Smooth muscle cell (in vitro differentiated cells): ENCODE measurements at regions not wholly inside any gene's neighbourhood (a gene's known extent, or its start where the extent isn't known, plus 50 kb on each side); places are given as distances from the start of the nearest gene placed in this dataset.

Experiments used
- DNase-seq: peaks from one replicate; lab custom pipeline; 2025; ENCODE audit not compliant: unreplicated experiment; lab: John Stamatoyannopoulos, UW
- H2AFZ ChIP-seq: fragments of 200-600 bp; sonication (generic); 2 replicates; pipeline ENCODE4 v1.6.0; 2016; ENCODE audit warnings: antibody characterized with exemption, low read depth, mild to moderate bottlenecking
- H3F3A ChIP-seq: fragments of 200-600 bp; sonication (generic); 2 replicates; pipeline ENCODE4 v1.6.0; 2017; ENCODE audit warnings: antibody characterized with exemption, low read depth
- H3K27ac ChIP-seq: fragments of 200-600 bp; sonication (generic); 2 replicates; pipeline ENCODE4 v1.5.1; 2016; ENCODE audit warnings: low read depth, mild to moderate bottlenecking
- H3K27me3 ChIP-seq: fragments of 200-600 bp; sonication (generic); 2 replicates; pipeline ENCODE4 v1.6.1; 2016; ENCODE audit warnings: low read depth, mild to moderate bottlenecking
- H3K36me3 ChIP-seq: fragments of 200-600 bp; sonication (generic); 2 replicates; pipeline ENCODE4 v1.5.1; 2016; ENCODE audit warnings: low read depth
- H3K4me1 ChIP-seq: fragments of 200-600 bp; sonication (generic); 2 replicates; pipeline ENCODE4 v1.5.1; 2016; ENCODE audit warnings: low read depth
- H3K4me2 ChIP-seq: fragments of 200-600 bp; sonication (generic); 2 replicates; pipeline ENCODE4 v1.6.0; 2016; ENCODE audit warnings: mild to moderate bottlenecking
- H3K4me3 ChIP-seq: fragments of 200-600 bp; sonication (generic); 2 replicates; pipeline ENCODE4 v1.5.1; 2016; ENCODE audit warnings: mild to moderate bottlenecking
- H3K79me2 ChIP-seq: fragments of 200-600 bp; sonication (generic); 2 replicates; pipeline ENCODE4 v1.6.0; 2016; ENCODE audit warnings: low read depth, mild to moderate bottlenecking
- H3K9ac ChIP-seq: fragments of 200-600 bp; sonication (generic); 2 replicates; pipeline ENCODE4 v1.6.0; 2016; ENCODE audit warnings: low read depth
- H3K9me3 ChIP-seq: fragments of 200-600 bp; sonication (generic); replicated peaks from 2 replicates; pipeline ENCODE4 v1.5.1; 2016; ENCODE audit warnings: low read depth
- H4K20me1 ChIP-seq: fragments of 200-600 bp; sonication (generic); 2 replicates; pipeline ENCODE4 v1.6.0; 2016; ENCODE audit warnings: low read depth
- CTCF ChIP-seq: fragments of 200-600 bp; sonication (generic); IDR thresholded peaks from 2 replicates; pipeline ENCODE4 v1.5.1; 2017; ENCODE audit warnings: borderline replicate concordance, mild to moderate bottlenecking, antibody characterized with exemption; ENCODE audit not compliant: insufficient read depth, poor library complexity, severe bottlenecking
- WGBS: methylation state at CpG from one replicate; pipeline ENCODE4 v1.1.7; 2016; ENCODE audit warnings: low lambda C conversion rate; 5-methylcytosine and 5-hydroxymethylcytosine counted together

- Histone ChIP-seq H3K4me2 (no peak overlapping the region), H3K27ac (no peak overlapping the region), H3K9ac (no peak overlapping the region), H3F3A (no peaks in the 10 kb centered on the region), H3K79me2 (no peaks in the 10 kb centered on the region), H3K9me3 (no peaks in the 10 kb centered on the region), H3K27me3 (peaks cover 25% of the 10 kb centered on the region), H2AFZ (no peak overlapping the region), H3K4me3 (no peak overlapping the region), H3K4me1 (no peaks in the 10 kb centered on the region), H4K20me1 (no peaks in the 10 kb centered on the region), H3K36me3 (no peaks in the 10 kb centered on the region)
- WGBS = 29% methylated on average over 3 of the region's 3 CpGs
- DNase-seq = no peak
- TF ChIP-seq CTCF = no peak
These were observed 537.3 kb upstream of the PLXNA2 start for GRCh38 chr1:208781391-208782045.

DNA sequence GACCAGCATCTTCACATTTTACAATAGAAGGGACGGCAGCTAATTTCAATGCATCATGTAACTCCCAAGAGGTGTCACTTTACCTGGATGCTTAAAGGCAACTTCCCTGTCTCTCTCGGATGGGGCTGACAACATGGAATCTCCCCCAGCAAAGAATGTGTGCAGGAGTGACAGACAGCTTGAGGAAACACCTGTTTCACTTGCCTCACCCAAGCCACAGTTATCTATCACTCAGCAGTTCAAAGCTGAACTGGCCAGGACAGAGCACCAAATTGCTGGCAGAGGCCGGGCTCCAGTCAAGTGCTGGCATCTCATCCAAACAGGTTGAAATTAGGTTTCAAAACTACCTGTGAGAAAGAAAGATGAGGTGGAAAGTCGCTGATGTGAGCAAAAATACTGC lies 538.0 kb upstream of the PLXNA2 start:
- H3K36me3 ChIP-seq = no peaks in the 10 kb centered on the region
- DNase-seq = no peak
- no peaks in the 10 kb centered on the region for H3K79me2 ChIP-seq
- no peaks in the 10 kb centered on the region for H3F3A ChIP-seq
- no peak for TF ChIP-seq CTCF
- H3K4me3 ChIP-seq = no peak overlapping the region
- H3K9me3 ChIP-seq = no peaks in the 10 kb centered on the region
- H3K9ac ChIP-seq = no peak overlapping the region
- no peak overlapping the region for H3K27ac ChIP-seq
- H3K4me2 ChIP-seq = no peak overlapping the region
- 75% methylated on average over 4 of the region's 4 CpGs for WGBS
- H3K27me3 ChIP-seq = peaks cover 25% of the 10 kb centered on the region
- H2AFZ ChIP-seq = no peak overlapping the region
- no peaks in the 10 kb centered on the region for H3K4me1 ChIP-seq
- no peaks in the 10 kb centered on the region for H4K20me1 ChIP-seq

DNA sequence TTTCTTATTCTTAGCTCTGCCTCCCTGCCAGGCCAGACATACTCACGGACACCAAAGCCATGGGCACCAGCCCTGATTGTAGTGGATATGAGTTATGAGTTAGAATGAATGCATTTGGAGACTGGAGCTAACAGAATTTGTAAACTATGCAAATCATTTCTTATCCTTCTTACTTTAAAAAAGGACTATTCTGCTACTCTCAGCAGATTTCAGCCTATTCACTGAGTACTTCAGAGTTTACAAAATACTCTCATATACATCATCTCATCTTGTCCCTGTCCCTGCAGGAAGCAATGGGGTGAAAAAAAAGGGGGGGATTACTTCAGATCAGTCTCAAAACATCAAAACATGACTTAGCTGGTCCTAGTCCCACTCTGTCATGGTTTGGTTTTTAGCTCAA lies 541.4 kb upstream of the PLXNA2 start:
- TF ChIP-seq CTCF = no peak
- no peaks in the 10 kb centered on the region for H3F3A ChIP-seq
- 93% methylated on average over 1 of the region's 1 CpG for WGBS
- H3K9ac ChIP-seq = no peak overlapping the region
- DNase-seq = no peak
- H3K27ac ChIP-seq = no peak overlapping the region
- H3K4me2 ChIP-seq = no peak overlapping the region
- H3K27me3 ChIP-seq = peaks cover 17% of the 10 kb centered on the region
- H3K9me3 ChIP-seq = no peaks in the 10 kb centered on the region
- H3K4me1 ChIP-seq = no peaks in the 10 kb centered on the region
- H3K36me3 ChIP-seq = no peaks in the 10 kb centered on the region
- no peak overlapping the region for H2AFZ ChIP-seq
- H4K20me1 ChIP-seq = no peaks in the 10 kb centered on the region
- no peak overlapping the region for H3K4me3 ChIP-seq
- H3K79me2 ChIP-seq = no peaks in the 10 kb centered on the region

DNA sequence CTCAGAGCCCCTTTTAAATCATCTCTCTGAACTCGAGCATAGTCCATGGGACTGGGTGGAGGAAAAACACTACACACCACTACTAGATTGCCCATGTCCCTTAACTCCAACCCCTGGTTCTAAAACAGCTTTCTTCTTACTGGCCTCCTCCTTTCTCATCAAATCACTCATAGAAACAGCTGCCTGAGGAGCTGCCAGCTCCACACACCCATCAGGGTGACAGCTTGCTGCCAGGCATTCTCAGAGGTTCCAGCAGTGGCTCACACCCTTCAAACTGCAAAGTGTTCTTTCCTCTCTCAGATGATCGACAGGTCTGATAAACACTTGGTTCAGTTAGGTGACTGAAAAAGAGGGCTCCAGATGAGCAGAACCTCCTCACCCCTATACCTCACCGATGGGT lies 543.0 kb upstream of the PLXNA2 start:
- Histone ChIP-seq H3K9me3 (no peaks in the 10 kb centered on the region), H3K36me3 (no peaks in the 10 kb centered on the region), H2AFZ (no peak overlapping the region), H3K79me2 (no peaks in the 10 kb centered on the region), H3K4me1 (no peaks in the 10 kb centered on the region), H3K4me2 (no peak overlapping the region), H3K4me3 (no peak overlapping the region), H4K20me1 (no peaks in the 10 kb centered on the region), H3F3A (no peaks in the 10 kb centered on the region), H3K27me3 (peaks cover 6% of the 10 kb centered on the region), H3K27ac (no peak overlapping the region), H3K9ac (no peak overlapping the region)
- no peak for DNase-seq
- no peak for TF ChIP-seq CTCF
- WGBS = 94% methylated on average over 3 of the region's 3 CpGs
